Body of pancreas (tissue), 4 donors: ENCODE measurements at regions not wholly inside any gene's neighbourhood (a gene's known extent, or its start where the extent isn't known, plus 50 kb on each side); places are given as distances from the start of the nearest gene placed in this dataset.

ENCODE experiments used
- CTCF ChIP-seq, 7 experiments: fragments of 450-650 bp in 4 of 7; fragments of 200-600 bp in 3 of 7; sonication (generic) in 3 of 7; IDR thresholded peaks; one replicate each; pipeline ENCODE4 v1.5.1; 2016 to 2019; ENCODE audit warnings: antibody characterized with exemption in 7 of 7
- POLR2A ChIP-seq, 3 donors: fragments of 450-650 bp; IDR thresholded peaks; one replicate each; pipeline ENCODE4 v1.6.1; 2016; ENCODE audit warnings: antibody characterized with exemption in 3 of 3, mild to moderate bottlenecking in 2 of 3

- TF ChIP-seq CTCF (IDR thresholded peaks at IDR 0.05): peak in 1 of 7 experiments; percentile 7
- TF ChIP-seq POLR2A (IDR thresholded peaks at IDR 0.05): peak in 1 of 3 donors; percentile 42
These were observed 93.2 kb upstream of the KIF5B start for GRCh38 chr10:32149252-32149955.
